WTC11 (cell line): ENCODE measurements at regions not wholly inside any gene's neighbourhood (a gene's known extent, or its start where the extent isn't known, plus 50 kb on each side); places are given as distances from the start of the nearest gene placed in this dataset.

Source experiments
- ATAC-seq: fragments of 200-7000 bp; cut with Tn5 transposase; 2 replicates; pipeline ENCODE4 v1.10.0; 2021; ENCODE audit warnings: mild to moderate bottlenecking, moderate library complexity
- CTCF ChIA-PET: fragments of 300-600 bp; sonication (Branson Sonifier 250); formaldehyde crosslinking; loops from one replicate; lab custom pipeline; 2021; ENCODE audit warnings: antibody characterized with exemption; lab: Charles Lee
- POLR2A ChIA-PET: fragments of 350-600 bp; sonication (Branson Sonifier 250); formaldehyde crosslinking; loops from one replicate; lab custom pipeline; 2021; ENCODE audit warnings: antibody characterized with exemption; lab: Charles Lee
- DNase-seq: peaks from one replicate; pipeline ENCODE4 v3.0.0; 2021; ENCODE audit warnings: low spot score
- H3K27ac Mint-ChIP-seq: 2 replicates; pipeline ENCODE4 v1.8.0; 2021; ENCODE audit warnings: mixed read lengths
- H3K27me3 Mint-ChIP-seq: 2 replicates; pipeline ENCODE4 v1.8.0; 2021; ENCODE audit warnings: low read depth, mild to moderate bottlenecking, moderate library complexity, mixed read lengths
- H3K36me3 Mint-ChIP-seq: 2 replicates; pipeline ENCODE4 v1.8.0; 2021; ENCODE audit warnings: mixed read lengths
- H3K4me1 Mint-ChIP-seq: 2 replicates; pipeline ENCODE4 v1.8.0; 2022; ENCODE audit warnings: mixed read lengths
- H3K4me3 Mint-ChIP-seq: 2 replicates; pipeline ENCODE4 v1.8.0; 2021; ENCODE audit warnings: mild to moderate bottlenecking, moderate library complexity, mixed read lengths
- H3K9me3 Mint-ChIP-seq: 2 replicates; pipeline ENCODE4 v1.8.0; 2021; ENCODE audit warnings: mixed read lengths
- EMX1 ChIP-seq: fragments of 250-450 bp; sonication (Bioruptor Pico); IDR thresholded peaks from 2 replicates; pipeline ENCODE4 v1.8.0; 2021; ENCODE audit warnings: mild to moderate bottlenecking
- ESRRA ChIP-seq: sonication (generic); formaldehyde crosslinking; IDR thresholded peaks from 2 replicates; pipeline ENCODE4 v1.8.1; 2022; ENCODE audit warnings: mild to moderate bottlenecking, missing genetic modification reagents, borderline replicate concordance
- ETV6 ChIP-seq: sonication (generic); formaldehyde crosslinking; IDR thresholded peaks from 2 replicates; pipeline ENCODE4 v1.8.1; 2022; ENCODE audit warnings: mild to moderate bottlenecking, missing genetic modification reagents
- FOXJ3 ChIP-seq: sonication (generic); formaldehyde crosslinking; IDR thresholded peaks from 2 replicates; pipeline ENCODE4 v1.9.0; 2021; ENCODE audit warnings: missing genetic modification reagents, mild to moderate bottlenecking, borderline replicate concordance
- GABPB1 ChIP-seq: sonication (generic); formaldehyde crosslinking; IDR thresholded peaks from 2 replicates; pipeline ENCODE4 v1.8.1; 2023; ENCODE audit warnings: mild to moderate bottlenecking, missing genetic modification reagents
- GRHL2 ChIP-seq: fragments of 250-450 bp; sonication (Bioruptor Pico); IDR thresholded peaks from 2 replicates; pipeline ENCODE4 v1.8.0; 2022; ENCODE audit warnings: mild to moderate bottlenecking, moderate library complexity; ENCODE audit not compliant: insufficient replicate concordance, severe bottlenecking
- GTF2I ChIP-seq: fragments of 250-450 bp; sonication (Bioruptor Pico); conservative IDR thresholded peaks from 2 replicates; pipeline ENCODE4 v1.4.0; 2021; ENCODE audit warnings: mild to moderate bottlenecking
- HMGA2 ChIP-seq: fragments of 250-450 bp; sonication (Bioruptor Pico); IDR thresholded peaks from 2 replicates; pipeline ENCODE4 v1.4.0; 2021; ENCODE audit warnings: mild to moderate bottlenecking, moderate library complexity
- JUN ChIP-seq: sonication (generic); formaldehyde crosslinking; IDR thresholded peaks from 2 replicates; pipeline ENCODE4 v1.8.0; 2023; ENCODE audit warnings: mild to moderate bottlenecking, missing genetic modification reagents
- MXD4 ChIP-seq: fragments of 250-450 bp; sonication (Bioruptor Pico); IDR thresholded peaks from 2 replicates; pipeline ENCODE4 v1.8.0; 2021; ENCODE audit warnings: mild to moderate bottlenecking, moderate library complexity, borderline replicate concordance
- NFATC4 ChIP-seq: fragments of 250-450 bp; sonication (Bioruptor Pico); IDR thresholded peaks from 2 replicates; pipeline ENCODE4 v1.9.0; 2021; ENCODE audit warnings: mild to moderate bottlenecking
- NFE2L1 ChIP-seq: sonication (generic); formaldehyde crosslinking; IDR thresholded peaks from 2 replicates; pipeline ENCODE4 v1.8.1; 2023; ENCODE audit warnings: missing genetic modification reagents
- SMAD3 ChIP-seq: sonication (generic); formaldehyde crosslinking; IDR thresholded peaks from 2 replicates; pipeline ENCODE4 v1.8.0; 2022; ENCODE audit warnings: missing genetic modification reagents, mild to moderate bottlenecking, borderline replicate concordance
- SP1 ChIP-seq: sonication (generic); formaldehyde crosslinking; conservative IDR thresholded peaks from 2 replicates; pipeline ENCODE4 v1.8.1; 2022; ENCODE audit warnings: missing genetic modification reagents
- TP53 ChIP-seq: sonication (generic); formaldehyde crosslinking; IDR thresholded peaks from 2 replicates; pipeline ENCODE4 v1.8.1; 2023; ENCODE audit warnings: mild to moderate bottlenecking, missing genetic modification reagents
- ZBTB21 ChIP-seq: sonication (generic); formaldehyde crosslinking; IDR thresholded peaks from 2 replicates; pipeline ENCODE4 v1.8.1; 2023; ENCODE audit warnings: mild to moderate bottlenecking, missing genetic modification reagents, borderline replicate concordance
- ZNF416 ChIP-seq: fragments of 250-450 bp; sonication (Bioruptor Pico); IDR thresholded peaks from 2 replicates; pipeline ENCODE4 v1.9.0; 2021; ENCODE audit warnings: mild to moderate bottlenecking, inconsistent platforms
- ZNF423 ChIP-seq: fragments of 250-450 bp; sonication (Bioruptor Pico); IDR thresholded peaks from 2 replicates; pipeline ENCODE4 v2.1.2; 2022; ENCODE audit warnings: mild to moderate bottlenecking, moderate library complexity
- TF ChIP-seq, protein P1 (sequence below): fragments of 250-450 bp; sonication (Bioruptor Pico); IDR thresholded peaks from 2 replicates; pipeline ENCODE4 v1.9.0; 2021; ENCODE audit warnings: mild to moderate bottlenecking
- TF ChIP-seq, protein P2 (sequence below): fragments of 250-450 bp; sonication (Bioruptor Pico); conservative IDR thresholded peaks from 2 replicates; pipeline ENCODE4 v1.9.0; 2021; ENCODE audit warnings: mild to moderate bottlenecking
- TF ChIP-seq, protein P3 (sequence below): fragments of 250-450 bp; sonication (Bioruptor Pico); IDR thresholded peaks from 2 replicates; pipeline ENCODE4 v1.8.0; 2021; ENCODE audit warnings: mild to moderate bottlenecking
- TF ChIP-seq, protein P4 (sequence below): sonication (generic); formaldehyde crosslinking; conservative IDR thresholded peaks from 2 replicates; pipeline ENCODE4 v1.8.1; 2022; ENCODE audit warnings: mild to moderate bottlenecking, missing genetic modification reagents
- TF ChIP-seq, protein P5 (sequence below): sonication (generic); formaldehyde crosslinking; IDR thresholded peaks from 2 replicates; pipeline ENCODE4 v1.8.1; 2022; ENCODE audit warnings: missing genetic modification reagents, borderline replicate concordance
- TF ChIP-seq, protein P6 (sequence below): sonication (generic); formaldehyde crosslinking; IDR thresholded peaks from 2 replicates; pipeline ENCODE4 v1.8.1; 2022; ENCODE audit warnings: low read depth, missing genetic modification reagents, borderline replicate concordance
- TF ChIP-seq, protein P7 (sequence below): fragments of 200-600 bp; IDR thresholded peaks from 2 replicates; pipeline ENCODE4 v1.8.0; 2022; ENCODE audit warnings: antibody characterized with exemption
- TF ChIP-seq, protein P8 (sequence below): sonication (generic); formaldehyde crosslinking; IDR thresholded peaks from 2 replicates; pipeline ENCODE4 v1.8.1; 2023; ENCODE audit warnings: mild to moderate bottlenecking, moderate library complexity, missing genetic modification reagents

DNA sequence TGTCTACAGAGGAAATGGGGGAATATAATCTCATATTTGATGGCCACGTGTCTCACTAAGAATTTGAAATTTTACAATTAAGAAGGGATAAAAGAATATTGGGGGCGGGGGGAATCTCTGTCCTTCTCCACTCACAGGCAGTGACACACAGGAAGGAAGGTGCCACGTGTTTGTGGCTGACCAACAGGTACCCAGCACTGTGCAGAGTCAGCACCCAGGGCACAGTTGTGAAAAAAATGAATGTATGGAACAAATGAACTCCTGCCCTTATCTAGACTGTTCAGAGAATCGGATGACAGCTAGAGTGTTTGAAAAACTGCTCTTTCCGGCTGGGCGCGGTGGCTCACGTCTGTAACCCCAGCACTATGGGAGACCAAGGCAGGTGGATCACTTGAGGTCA lies 317.0 kb upstream of the MYT1L start:
- peaks cover 23% of the 10 kb centered on the region for H3K9me3 Mint-ChIP-seq
- H3K27ac Mint-ChIP-seq = no peak overlapping the region
- H3K36me3 Mint-ChIP-seq = no peaks in the 10 kb centered on the region
- no peak for DNase-seq
- H3K27me3 Mint-ChIP-seq = no peaks in the 10 kb centered on the region
- CTCF ChIA-PET = no interaction called here
- no peak for TF ChIP-seq SMAD3 (CRISPR knock-in tag)
- TF ChIP-seq JUN = no peak
- TF ChIP-seq GABPB1 = no peak
- TF ChIP-seq, protein P1, sequence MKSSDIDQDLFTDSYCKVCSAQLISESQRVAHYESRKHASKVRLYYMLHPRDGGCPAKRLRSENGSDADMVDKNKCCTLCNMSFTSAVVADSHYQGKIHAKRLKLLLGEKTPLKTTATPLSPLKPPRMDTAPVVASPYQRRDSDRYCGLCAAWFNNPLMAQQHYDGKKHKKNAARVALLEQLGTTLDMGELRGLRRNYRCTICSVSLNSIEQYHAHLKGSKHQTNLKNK (CRISPR knock-in tag) = no peak
- TF ChIP-seq, protein P2, sequence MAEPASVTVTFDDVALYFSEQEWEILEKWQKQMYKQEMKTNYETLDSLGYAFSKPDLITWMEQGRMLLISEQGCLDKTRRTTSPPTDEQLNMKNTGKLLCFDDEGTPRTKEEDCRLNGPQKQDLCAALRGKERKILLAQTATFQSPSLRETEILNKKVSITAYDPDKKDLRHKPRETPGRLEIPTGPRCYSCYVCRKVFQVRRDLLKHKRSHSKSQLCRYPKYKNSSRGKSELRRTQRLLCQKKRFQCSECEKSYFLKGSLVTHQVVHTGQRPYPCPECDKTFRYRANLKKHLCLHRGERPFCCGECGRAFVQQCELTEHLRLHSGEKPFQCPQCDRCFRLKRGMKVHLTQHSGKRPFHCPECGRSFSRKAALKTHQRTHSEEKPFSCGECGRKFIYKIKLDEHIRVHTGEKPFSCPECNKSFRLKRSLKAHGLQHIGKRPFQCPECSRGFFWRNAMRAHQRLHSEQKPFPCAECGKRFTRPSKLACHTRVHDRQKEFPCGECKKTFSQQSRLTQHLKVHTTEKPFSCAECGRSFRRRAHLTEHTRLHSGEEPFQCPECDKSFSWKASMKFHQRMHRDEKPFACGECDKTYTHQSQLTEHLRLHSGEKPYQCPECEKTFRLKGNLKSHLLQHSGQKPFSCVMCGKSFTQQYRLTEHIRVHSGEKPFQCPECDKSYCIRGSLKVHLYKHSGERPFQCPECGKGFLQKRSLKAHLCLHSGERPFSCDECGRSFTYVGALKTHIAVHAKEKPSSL = no peak
- no peak for TF ChIP-seq GRHL2 (CRISPR knock-in tag)
- TF ChIP-seq TP53 = no peak
- no peak for TF ChIP-seq EMX1 (CRISPR knock-in tag)
- TF ChIP-seq, protein P3, sequence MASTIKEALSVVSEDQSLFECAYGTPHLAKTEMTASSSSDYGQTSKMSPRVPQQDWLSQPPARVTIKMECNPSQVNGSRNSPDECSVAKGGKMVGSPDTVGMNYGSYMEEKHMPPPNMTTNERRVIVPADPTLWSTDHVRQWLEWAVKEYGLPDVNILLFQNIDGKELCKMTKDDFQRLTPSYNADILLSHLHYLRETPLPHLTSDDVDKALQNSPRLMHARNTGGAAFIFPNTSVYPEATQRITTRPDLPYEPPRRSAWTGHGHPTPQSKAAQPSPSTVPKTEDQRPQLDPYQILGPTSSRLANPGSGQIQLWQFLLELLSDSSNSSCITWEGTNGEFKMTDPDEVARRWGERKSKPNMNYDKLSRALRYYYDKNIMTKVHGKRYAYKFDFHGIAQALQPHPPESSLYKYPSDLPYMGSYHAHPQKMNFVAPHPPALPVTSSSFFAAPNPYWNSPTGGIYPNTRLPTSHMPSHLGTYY (CRISPR knock-in tag) = no peak
- no peak for TF ChIP-seq SP1 (CRISPR knock-in tag)
- TF ChIP-seq MXD4 (CRISPR knock-in tag) = no peak
- TF ChIP-seq HMGA2 (CRISPR knock-in tag) = no peak
- TF ChIP-seq, protein P4, sequence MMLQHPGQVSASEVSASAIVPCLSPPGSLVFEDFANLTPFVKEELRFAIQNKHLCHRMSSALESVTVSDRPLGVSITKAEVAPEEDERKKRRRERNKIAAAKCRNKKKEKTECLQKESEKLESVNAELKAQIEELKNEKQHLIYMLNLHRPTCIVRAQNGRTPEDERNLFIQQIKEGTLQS (CRISPR knock-in tag) = no peak
- TF ChIP-seq FOXJ3 (CRISPR knock-in tag) = no peak
- TF ChIP-seq ZBTB21 (CRISPR knock-in tag) = no peak
- TF ChIP-seq, protein P5, sequence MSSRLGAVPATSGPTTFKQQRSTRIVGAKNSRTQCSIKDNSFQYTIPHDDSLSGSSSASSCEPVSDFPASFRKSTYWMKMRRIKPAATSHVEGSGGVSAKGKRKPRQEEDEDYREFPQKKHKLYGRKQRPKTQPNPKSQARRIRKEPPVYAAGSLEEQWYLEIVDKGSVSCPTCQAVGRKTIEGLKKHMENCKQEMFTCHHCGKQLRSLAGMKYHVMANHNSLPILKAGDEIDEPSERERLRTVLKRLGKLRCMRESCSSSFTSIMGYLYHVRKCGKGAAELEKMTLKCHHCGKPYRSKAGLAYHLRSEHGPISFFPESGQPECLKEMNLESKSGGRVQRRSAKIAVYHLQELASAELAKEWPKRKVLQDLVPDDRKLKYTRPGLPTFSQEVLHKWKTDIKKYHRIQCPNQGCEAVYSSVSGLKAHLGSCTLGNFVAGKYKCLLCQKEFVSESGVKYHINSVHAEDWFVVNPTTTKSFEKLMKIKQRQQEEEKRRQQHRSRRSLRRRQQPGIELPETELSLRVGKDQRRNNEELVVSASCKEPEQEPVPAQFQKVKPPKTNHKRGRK (CRISPR knock-in tag) = no peak
- TF ChIP-seq NFATC4 (CRISPR knock-in tag) = no peak
- TF ChIP-seq NFE2L1 (CRISPR knock-in tag) = no peak
- TF ChIP-seq, all 79 proteins: peak for 0
- POLR2A ChIA-PET = no interaction called here
- peaks cover 17% of the 10 kb centered on the region for H3K4me1 Mint-ChIP-seq
- H3K4me3 Mint-ChIP-seq = no peak overlapping the region
- no peak for ATAC-seq

DNA sequence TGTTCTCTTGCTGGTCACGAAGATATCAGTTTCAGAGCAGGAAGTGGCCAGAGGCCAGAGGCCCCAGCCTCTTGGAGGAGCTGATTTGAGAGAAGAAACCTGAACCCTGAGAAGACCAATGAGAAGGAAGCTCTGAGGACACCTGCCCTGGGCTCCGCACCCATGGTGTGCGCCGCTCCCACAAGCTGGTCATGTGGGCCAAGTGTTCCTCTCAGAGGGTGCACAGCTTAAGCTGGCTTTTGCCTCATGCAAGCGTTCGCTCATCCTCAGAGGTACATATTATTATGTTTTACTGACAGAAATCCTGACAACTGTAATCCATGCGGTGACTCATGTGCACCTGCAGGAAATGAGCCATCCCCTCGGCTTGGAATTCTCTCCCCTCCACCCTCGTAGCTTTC lies 316.1 kb upstream of the MYT1L start:
- Mint-ChIP-seq H3K27ac (no peak overlapping the region), H3K4me3 (no peak overlapping the region), H3K9me3 (peaks cover 22% of the 10 kb centered on the region), H3K36me3 (no peaks in the 10 kb centered on the region), H3K4me1 (peaks cover 17% of the 10 kb centered on the region), H3K27me3 (no peaks in the 10 kb centered on the region)
- ChIA-PET CTCF (no interaction called here), POLR2A (no interaction called here)
- DNase-seq = no peak
- ATAC-seq = no peak
- TF ChIP-seq, protein P6, sequence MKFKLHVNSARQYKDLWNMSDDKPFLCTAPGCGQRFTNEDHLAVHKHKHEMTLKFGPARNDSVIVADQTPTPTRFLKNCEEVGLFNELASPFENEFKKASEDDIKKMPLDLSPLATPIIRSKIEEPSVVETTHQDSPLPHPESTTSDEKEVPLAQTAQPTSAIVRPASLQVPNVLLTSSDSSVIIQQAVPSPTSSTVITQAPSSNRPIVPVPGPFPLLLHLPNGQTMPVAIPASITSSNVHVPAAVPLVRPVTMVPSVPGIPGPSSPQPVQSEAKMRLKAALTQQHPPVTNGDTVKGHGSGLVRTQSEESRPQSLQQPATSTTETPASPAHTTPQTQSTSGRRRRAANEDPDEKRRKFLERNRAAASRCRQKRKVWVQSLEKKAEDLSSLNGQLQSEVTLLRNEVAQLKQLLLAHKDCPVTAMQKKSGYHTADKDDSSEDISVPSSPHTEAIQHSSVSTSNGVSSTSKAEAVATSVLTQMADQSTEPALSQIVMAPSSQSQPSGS (CRISPR knock-in tag) = no peak
- TF ChIP-seq GTF2I = no peak
- TF ChIP-seq ZNF416 (CRISPR knock-in tag) = no peak
- no peak for TF ChIP-seq GRHL2 (CRISPR knock-in tag)
- no peak for TF ChIP-seq ZNF423 (CRISPR knock-in tag)
- no peak for TF ChIP-seq ESRRA
- TF ChIP-seq, protein P7, sequence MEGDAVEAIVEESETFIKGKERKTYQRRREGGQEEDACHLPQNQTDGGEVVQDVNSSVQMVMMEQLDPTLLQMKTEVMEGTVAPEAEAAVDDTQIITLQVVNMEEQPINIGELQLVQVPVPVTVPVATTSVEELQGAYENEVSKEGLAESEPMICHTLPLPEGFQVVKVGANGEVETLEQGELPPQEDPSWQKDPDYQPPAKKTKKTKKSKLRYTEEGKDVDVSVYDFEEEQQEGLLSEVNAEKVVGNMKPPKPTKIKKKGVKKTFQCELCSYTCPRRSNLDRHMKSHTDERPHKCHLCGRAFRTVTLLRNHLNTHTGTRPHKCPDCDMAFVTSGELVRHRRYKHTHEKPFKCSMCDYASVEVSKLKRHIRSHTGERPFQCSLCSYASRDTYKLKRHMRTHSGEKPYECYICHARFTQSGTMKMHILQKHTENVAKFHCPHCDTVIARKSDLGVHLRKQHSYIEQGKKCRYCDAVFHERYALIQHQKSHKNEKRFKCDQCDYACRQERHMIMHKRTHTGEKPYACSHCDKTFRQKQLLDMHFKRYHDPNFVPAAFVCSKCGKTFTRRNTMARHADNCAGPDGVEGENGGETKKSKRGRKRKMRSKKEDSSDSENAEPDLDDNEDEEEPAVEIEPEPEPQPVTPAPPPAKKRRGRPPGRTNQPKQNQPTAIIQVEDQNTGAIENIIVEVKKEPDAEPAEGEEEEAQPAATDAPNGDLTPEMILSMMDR = no peak
- TF ChIP-seq ETV6 (CRISPR knock-in tag) = no peak
- TF ChIP-seq, protein P8, sequence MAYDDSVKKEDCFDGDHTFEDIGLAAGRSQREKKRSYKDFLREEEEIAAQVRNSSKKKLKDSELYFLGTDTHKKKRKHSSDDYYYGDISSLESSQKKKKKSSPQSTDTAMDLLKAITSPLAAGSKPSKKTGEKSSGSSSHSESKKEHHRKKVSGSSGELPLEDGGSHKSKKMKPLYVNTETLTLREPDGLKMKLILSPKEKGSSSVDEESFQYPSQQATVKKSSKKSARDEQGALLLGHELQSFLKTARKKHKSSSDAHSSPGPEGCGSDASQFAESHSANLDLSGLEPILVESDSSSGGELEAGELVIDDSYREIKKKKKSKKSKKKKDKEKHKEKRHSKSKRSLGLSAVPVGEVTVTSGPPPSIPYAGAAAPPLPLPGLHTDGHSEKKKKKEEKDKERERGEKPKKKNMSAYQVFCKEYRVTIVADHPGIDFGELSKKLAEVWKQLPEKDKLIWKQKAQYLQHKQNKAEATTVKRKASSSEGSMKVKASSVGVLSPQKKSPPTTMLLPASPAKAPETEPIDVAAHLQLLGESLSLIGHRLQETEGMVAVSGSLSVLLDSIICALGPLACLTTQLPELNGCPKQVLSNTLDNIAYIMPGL (CRISPR knock-in tag) = no peak
